Heart left ventricle (tissue), 13 donors: ENCODE measurements at regions not wholly inside any gene's neighbourhood (a gene's known extent, or its start where the extent isn't known, plus 50 kb on each side); places are given as distances from the start of the nearest gene placed in this dataset.

Experiments
- CTCF ChIP-seq, 12 donors: fragments of 200-600 bp; sonication (generic) in 4 of 12; IDR thresholded peaks; one replicate each; pipeline versions ENCODE4 v1.5.0 to v1.8.0; 2018 to 2022; ENCODE audit warnings: antibody characterized with exemption in 12 of 12, mild to moderate bottlenecking in 5 of 12
- POLR2A ChIP-seq, 2 donors: fragments of 450-650 bp; IDR thresholded peaks; one replicate each; pipeline ENCODE4 v1.6.1; 2017; ENCODE audit warnings: antibody characterized with exemption in 2 of 2, mild to moderate bottlenecking in 2 of 2, moderate library complexity in 2 of 2
- donor health status: ischemic (EF 13 %, LVEDD 7.1; RV severe dilation, severe dysfunction).
- donor health status: DM: no; HTN: yes; CAD: no.
- donor health status: DM: no; HTN: no; CAD: no.
- donor health status: ischemic (EF 25% LVEDD 6.9; RV normal size, moderate dysfunction).
- donor health status: ischemic (EF 25% LVEDD 5.7; RV mildly dilated, moderate dysfunction).
- donor health status: ischemic (EF 35%, LVEDD 5.7; RV mildly dilated, moderate dysfunction).
- donor health status: nonischemic (EF 11% LVEDD 7.7; RV severe dilation, severe dysfunction).
- donor health status: DM: yes; HTN: yes; CAD: no.
- donor health status: PGD.
- donor health status: ischemic (EF 29% LVEDD 5.4; RV normal size, mild dysfunction).
- donor health status: nonischemic (EF 23%, LVEDD 6.1; RV moderate dilation, normal function).

- no peak for TF ChIP-seq CTCF (IDR thresholded peaks at IDR 0.05)
- no peak for TF ChIP-seq POLR2A (IDR thresholded peaks at IDR 0.05)
Measured at GRCh38 chr1:30507401-30508174, 215.8 kb downstream of the MATN1 start.
